HepG2 (cell line): ENCODE measurements at regions not wholly inside any gene's neighbourhood (a gene's known extent, or its start where the extent isn't known, plus 50 kb on each side); places are given as distances from the start of the nearest gene placed in this dataset.

Source experiments
- CEBPB ChIP-seq: IDR thresholded peaks from 2 replicates; pipeline ENCODE4 v1.6.1; 2011; ENCODE audit warnings: low read depth, low read length, improper control_type of control experiment, borderline replicate concordance
- DR1 ChIP-seq: sonication (generic); formaldehyde crosslinking; IDR thresholded peaks from 2 replicates; pipeline ENCODE4 v1.8.0; 2021; ENCODE audit warnings: mild to moderate bottlenecking, missing genetic modification reagents, inconsistent platforms
- GATAD1 ChIP-seq: IDR thresholded peaks from 2 replicates; pipeline ENCODE4 v1.6.1; 2016; ENCODE audit warnings: missing genetic modification reagents, missing compliant biosample characterization
- KAT2B ChIP-seq: fragments of 150-350 bp; IDR thresholded peaks from 2 replicates; pipeline ENCODE4 v1.6.1; 2014; ENCODE audit warnings: low read depth, low read length, borderline replicate concordance
- KDM2A ChIP-seq: sonication (generic); formaldehyde crosslinking; IDR thresholded peaks from 2 replicates; pipeline ENCODE4 v1.4.0; 2020; ENCODE audit warnings: low read depth, missing genetic modification reagents, borderline replicate concordance
- MEIS2 ChIP-seq: sonication (generic); formaldehyde crosslinking; IDR thresholded peaks from 2 replicates; pipeline ENCODE4 v1.9.0; 2021; ENCODE audit warnings: mild to moderate bottlenecking, missing genetic modification reagents
- NR2C2 ChIP-seq: sonication (generic); formaldehyde crosslinking; IDR thresholded peaks from 2 replicates; pipeline ENCODE4 v1.4.0; 2020; ENCODE audit warnings: missing genetic modification reagents, mild to moderate bottlenecking, moderate library complexity, borderline replicate concordance
- RAD21 ChIP-seq: fragments of 450-650 bp; formaldehyde crosslinking; IDR thresholded peaks from 2 replicates; pipeline ENCODE4 v1.5.0; 2020; ENCODE audit warnings: mild to moderate bottlenecking
- RFXAP ChIP-seq: sonication (generic); formaldehyde crosslinking; IDR thresholded peaks from 2 replicates; pipeline ENCODE4 v1.4.0; 2020; ENCODE audit warnings: missing genetic modification reagents, borderline replicate concordance
- SMAD3 ChIP-seq: sonication (generic); formaldehyde crosslinking; IDR thresholded peaks from 2 replicates; pipeline ENCODE4 v1.4.0; 2020; ENCODE audit warnings: missing genetic modification reagents
- SRSF1 ChIP-seq: fragments of 200-400 bp; formaldehyde crosslinking; optimal IDR thresholded peaks from 2 replicates; pipeline ENCODE3; 2017; ENCODE audit warnings: mild to moderate bottlenecking, low read depth, low read length, moderate library complexity
- TBX3 ChIP-seq: fragments of 450-650 bp; IDR thresholded peaks from 2 replicates; pipeline ENCODE4 v1.6.1; 2017; ENCODE audit warnings: antibody characterized with exemption, mild to moderate bottlenecking, inconsistent platforms, borderline replicate concordance
- ZNF160 ChIP-seq: sonication (generic); formaldehyde crosslinking; IDR thresholded peaks from 2 replicates; pipeline ENCODE4 v1.8.0; 2022; ENCODE audit warnings: mild to moderate bottlenecking, inconsistent platforms, missing genetic modification reagents
- ZNF563 ChIP-seq: sonication (generic); formaldehyde crosslinking; IDR thresholded peaks from 2 replicates; pipeline ENCODE4 v1.8.0; 2022; ENCODE audit warnings: mild to moderate bottlenecking, moderate library complexity, missing genetic modification reagents
- ZNF670 ChIP-seq: sonication (generic); formaldehyde crosslinking; IDR thresholded peaks from 2 replicates; pipeline ENCODE4 v1.8.0; 2022; ENCODE audit warnings: mild to moderate bottlenecking, missing genetic modification reagents, borderline replicate concordance
- ZSCAN12 ChIP-seq: sonication (generic); formaldehyde crosslinking; IDR thresholded peaks from 2 replicates; pipeline ENCODE4 v1.9.0; 2021; ENCODE audit warnings: mild to moderate bottlenecking, missing genetic modification reagents
- TF ChIP-seq, protein P1 (sequence below): sonication (generic); formaldehyde crosslinking; IDR thresholded peaks from 2 replicates; pipeline ENCODE4 v1.4.0; 2020; ENCODE audit warnings: missing genetic modification reagents, mild to moderate bottlenecking, borderline replicate concordance
- TF ChIP-seq, protein P2 (sequence below): sonication (generic); formaldehyde crosslinking; IDR thresholded peaks from 2 replicates; pipeline ENCODE4 v1.4.0; 2020; ENCODE audit warnings: low read depth, missing genetic modification reagents
- TF ChIP-seq, protein P3 (sequence below): IDR thresholded peaks from 2 replicates; pipeline ENCODE4 v1.6.1; 2016; ENCODE audit warnings: control low read depth
- TF ChIP-seq, protein P4 (sequence below): sonication (generic); formaldehyde crosslinking; IDR thresholded peaks from 2 replicates; pipeline ENCODE4 v1.5.0; 2020; ENCODE audit warnings: missing genetic modification reagents, mild to moderate bottlenecking, borderline replicate concordance

DNA sequence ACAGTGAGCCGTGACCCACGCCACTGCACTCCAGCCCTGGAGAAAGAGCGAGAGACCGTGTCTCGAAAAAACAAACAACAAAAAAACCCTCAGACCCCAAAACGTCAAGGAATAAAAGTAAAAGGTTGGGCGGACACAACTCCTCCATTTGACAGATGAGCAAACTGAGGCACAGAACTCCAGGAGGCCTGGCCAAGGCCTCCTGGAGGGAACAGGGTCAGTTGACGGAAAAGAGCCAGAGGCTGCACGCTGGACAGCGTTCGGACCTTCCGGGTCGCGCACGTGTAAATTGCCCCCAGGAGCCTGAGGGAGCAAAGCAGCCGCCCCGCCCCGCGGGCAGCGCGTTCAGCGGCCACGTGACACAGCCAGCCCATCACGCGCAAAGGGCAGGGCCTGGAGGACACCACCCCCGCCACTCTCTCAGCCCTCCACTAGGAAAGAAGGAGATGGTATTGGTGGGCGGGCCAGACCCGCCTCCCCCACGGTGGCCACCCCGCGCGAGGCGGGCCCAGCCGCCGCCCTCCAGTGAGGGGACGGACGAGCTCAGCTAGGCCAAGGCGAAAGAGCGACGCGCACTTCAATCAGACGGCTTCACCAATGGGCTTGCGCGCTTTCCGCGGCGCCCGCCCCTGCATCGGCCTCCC is 81.5 kb downstream of the PTPDC1 start (continued):
- TF ChIP-seq KDM2A = peak; percentile 57; the same call in 1 of the 2 replicates
- TF ChIP-seq TBX3 = peak; percentile 25; the same call in 1 of the 2 replicates
- peak; percentile 58; the same call in 1 of the 2 replicates for TF ChIP-seq GATAD1 (CRISPR knock-in tag)
- peak; percentile 63; the same call in 1 of the 2 replicates for TF ChIP-seq MEIS2 (CRISPR knock-in tag)
- TF ChIP-seq, protein P1, sequence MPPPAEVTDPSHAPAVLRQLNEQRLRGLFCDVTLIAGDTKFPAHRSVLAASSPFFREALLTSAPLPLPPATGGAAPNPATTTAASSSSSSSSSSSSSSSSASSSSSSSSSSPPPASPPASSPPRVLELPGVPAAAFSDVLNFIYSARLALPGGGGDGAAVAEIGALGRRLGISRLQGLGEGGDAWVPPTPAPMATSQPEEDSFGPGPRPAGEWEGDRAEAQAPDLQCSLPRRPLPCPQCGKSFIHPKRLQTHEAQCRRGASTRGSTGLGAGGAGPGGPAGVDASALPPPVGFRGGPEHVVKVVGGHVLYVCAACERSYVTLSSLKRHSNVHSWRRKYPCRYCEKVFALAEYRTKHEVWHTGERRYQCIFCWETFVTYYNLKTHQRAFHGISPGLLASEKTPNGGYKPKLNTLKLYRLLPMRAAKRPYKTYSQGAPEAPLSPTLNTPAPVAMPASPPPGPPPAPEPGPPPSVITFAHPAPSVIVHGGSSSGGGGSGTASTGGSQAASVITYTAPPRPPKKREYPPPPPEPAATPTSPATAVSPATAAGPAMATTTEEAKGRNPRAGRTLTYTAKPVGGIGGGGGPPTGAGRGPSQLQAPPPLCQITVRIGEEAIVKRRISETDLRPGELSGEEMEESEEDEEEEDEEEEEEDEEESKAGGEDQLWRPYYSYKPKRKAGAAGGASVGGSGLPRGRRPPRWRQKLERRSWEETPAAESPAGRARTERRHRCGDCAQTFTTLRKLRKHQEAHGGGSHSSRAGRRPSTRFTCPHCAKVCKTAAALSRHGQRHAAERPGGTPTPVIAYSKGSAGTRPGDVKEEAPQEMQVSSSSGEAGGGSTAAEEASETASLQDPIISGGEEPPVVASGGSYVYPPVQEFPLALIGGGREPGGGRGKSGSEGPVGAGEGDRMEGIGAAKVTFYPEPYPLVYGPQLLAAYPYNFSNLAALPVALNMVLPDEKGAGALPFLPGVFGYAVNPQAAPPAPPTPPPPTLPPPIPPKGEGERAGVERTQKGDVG (CRISPR knock-in tag) = peak; percentile 39; the same call in 1 of the 2 replicates
- no peak for TF ChIP-seq KAT2B
- TF ChIP-seq RFXAP (CRISPR knock-in tag) = peak; percentile 28; the same call in 1 of the 2 replicates
- 0 out of 2 replicates have a peak, but pooled peaks have one; percentile 20 for TF ChIP-seq DR1
- peak; percentile 68 for TF ChIP-seq SRSF1
- TF ChIP-seq, protein P2, sequence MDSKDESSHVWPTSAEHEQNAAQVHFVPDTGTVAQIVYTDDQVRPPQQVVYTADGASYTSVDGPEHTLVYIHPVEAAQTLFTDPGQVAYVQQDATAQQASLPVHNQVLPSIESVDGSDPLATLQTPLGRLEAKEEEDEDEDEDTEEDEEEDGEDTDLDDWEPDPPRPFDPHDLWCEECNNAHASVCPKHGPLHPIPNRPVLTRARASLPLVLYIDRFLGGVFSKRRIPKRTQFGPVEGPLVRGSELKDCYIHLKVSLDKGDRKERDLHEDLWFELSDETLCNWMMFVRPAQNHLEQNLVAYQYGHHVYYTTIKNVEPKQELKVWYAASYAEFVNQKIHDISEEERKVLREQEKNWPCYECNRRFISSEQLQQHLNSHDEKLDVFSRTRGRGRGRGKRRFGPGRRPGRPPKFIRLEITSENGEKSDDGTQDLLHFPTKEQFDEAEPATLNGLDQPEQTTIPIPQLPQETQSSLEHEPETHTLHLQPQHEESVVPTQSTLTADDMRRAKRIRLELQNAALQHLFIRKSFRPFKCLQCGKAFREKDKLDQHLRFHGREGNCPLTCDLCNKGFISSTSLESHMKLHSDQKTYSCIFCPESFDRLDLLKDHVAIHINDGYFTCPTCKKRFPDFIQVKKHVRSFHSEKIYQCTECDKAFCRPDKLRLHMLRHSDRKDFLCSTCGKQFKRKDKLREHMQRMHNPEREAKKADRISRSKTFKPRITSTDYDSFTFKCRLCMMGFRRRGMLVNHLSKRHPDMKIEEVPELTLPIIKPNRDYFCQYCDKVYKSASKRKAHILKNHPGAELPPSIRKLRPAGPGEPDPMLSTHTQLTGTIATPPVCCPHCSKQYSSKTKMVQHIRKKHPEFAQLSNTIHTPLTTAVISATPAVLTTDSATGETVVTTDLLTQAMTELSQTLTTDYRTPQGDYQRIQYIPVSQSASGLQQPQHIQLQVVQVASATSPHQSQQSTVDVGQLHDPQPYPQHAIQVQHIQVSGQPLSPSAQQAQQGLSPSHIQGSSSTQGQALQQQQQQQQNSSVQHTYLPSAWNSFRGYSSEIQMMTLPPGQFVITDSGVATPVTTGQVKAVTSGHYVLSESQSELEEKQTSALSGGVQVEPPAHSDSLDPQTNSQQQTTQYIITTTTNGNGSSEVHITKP (CRISPR knock-in tag) = peak; percentile 19; the same call in 1 of the 2 replicates
- TF ChIP-seq, protein P3, sequence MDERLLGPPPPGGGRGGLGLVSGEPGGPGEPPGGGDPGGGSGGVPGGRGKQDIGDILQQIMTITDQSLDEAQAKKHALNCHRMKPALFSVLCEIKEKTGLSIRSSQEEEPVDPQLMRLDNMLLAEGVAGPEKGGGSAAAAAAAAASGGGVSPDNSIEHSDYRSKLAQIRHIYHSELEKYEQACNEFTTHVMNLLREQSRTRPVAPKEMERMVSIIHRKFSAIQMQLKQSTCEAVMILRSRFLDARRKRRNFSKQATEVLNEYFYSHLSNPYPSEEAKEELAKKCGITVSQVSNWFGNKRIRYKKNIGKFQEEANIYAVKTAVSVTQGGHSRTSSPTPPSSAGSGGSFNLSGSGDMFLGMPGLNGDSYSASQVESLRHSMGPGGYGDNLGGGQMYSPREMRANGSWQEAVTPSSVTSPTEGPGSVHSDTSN = peak; percentile 89
- TF ChIP-seq ZSCAN12 = peak; percentile 88
- no peak for TF ChIP-seq ZNF670 (CRISPR knock-in tag)
- peak; percentile 67; the same call in 1 of the 2 replicates for TF ChIP-seq SMAD3 (CRISPR knock-in tag)
- TF ChIP-seq ZNF160 (CRISPR knock-in tag) = no peak
- peak; percentile 69; the same call in 1 of the 2 replicates for TF ChIP-seq ZNF563
- TF ChIP-seq NR2C2 (CRISPR knock-in tag) = peak; percentile 70; the same call in 1 of the 2 replicates
- TF ChIP-seq, protein P4, sequence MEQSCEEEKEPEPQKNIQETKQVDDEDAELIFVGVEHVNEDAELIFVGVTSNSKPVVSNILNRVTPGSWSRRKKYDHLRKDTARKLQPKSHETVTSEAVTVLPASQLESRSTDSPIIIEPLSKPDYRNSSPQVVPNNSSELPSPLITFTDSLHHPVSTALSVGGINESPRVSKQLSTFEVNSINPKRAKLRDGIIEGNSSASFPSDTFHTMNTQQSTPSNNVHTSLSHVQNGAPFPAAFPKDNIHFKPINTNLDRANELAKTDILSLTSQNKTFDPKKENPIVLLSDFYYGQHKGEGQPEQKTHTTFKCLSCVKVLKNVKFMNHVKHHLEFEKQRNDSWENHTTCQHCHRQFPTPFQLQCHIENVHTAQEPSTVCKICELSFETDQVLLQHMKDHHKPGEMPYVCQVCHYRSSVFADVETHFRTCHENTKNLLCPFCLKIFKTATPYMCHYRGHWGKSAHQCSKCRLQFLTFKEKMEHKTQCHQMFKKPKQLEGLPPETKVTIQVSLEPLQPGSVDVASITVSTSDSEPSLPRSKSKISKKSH = peak; percentile 65; the same call in 1 of the 2 replicates
- TF ChIP-seq CEBPB = no peak
- TF ChIP-seq RAD21 (CRISPR knock-in tag) = no peak; the same call in 1 of the 2 replicates
